ENCODE measurements at regions not wholly inside any gene's neighbourhood (a gene's known extent, or its start where the extent isn't known, plus 50 kb on each side); places are given as distances from the start of the nearest gene placed in this dataset.
A peak's percentile ranks its signal among the peaks of the same experiment; 100 is the strongest.

- no peak overlapping the region for H3K4me3 ChIP-seq (ENCODE audit: low read length)
- TF ChIP-seq CTCF (conservative IDR thresholded peaks at IDR 0.05; ENCODE audit: low read depth, low read length), result no peak
- DNase-seq (ENCODE audit: low read depth), result no peak
These were observed 286.8 kb upstream of the KLF14 start for GRCh38 chr7:131020759-131021261.

DNA sequence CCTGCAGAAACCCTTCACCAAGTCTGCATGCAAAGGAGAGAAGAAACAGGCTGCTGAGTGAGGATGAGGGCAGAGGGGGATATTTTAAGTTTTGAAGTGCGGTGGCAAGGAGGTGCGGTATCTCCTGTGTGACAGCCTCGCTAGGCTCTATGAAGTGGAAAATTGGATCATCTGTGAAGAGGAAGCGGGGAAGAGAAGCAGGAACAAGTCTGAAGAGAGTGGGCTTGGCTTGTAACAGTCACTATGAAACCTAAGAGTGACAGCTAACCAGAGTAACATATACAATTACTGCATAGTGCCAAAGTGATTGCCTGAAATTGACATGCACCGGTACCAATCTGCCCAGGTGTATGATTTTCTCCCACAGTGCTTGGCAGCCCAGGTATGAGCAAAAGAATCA, 287.5 kb upstream of the KLF14 start:
- H3K4me3 ChIP-seq (ENCODE audit: low read length), result no peak overlapping the region
- no peak for TF ChIP-seq CTCF (conservative IDR thresholded peaks at IDR 0.05; ENCODE audit: low read depth, low read length)
- no peak for DNase-seq (ENCODE audit: low read depth)

DNA sequence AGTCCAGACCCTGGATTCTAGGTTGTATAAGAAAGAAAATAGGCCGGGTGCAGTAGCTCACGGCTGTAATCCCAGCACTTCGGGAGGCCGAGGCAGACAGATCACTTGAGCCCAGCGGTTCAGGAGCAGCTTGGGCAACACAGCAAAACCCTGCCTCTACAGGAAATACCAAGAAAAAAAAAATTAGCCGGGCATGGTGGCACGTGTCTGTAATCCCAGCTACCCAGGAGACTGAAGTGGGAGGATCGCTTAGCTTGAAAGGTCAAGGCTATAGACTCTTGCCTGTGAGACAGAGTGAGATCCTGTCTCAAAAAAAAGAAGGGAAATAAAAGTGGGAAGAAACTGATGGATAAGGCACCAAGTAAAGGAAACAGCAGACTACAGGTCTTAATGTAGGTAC, 287.9 kb upstream of the KLF14 start:
- no peak overlapping the region for H3K4me3 ChIP-seq (ENCODE audit: low read length)
- DNase-seq (ENCODE audit: low read depth), result no peak
- TF ChIP-seq CTCF (conservative IDR thresholded peaks at IDR 0.05; ENCODE audit: low read depth, low read length), result no peak

- no peak overlapping the region for H3K4me3 ChIP-seq (ENCODE audit: low read length)
- no peak for TF ChIP-seq CTCF (conservative IDR thresholded peaks at IDR 0.05; ENCODE audit: low read depth, low read length)
- DNase-seq (ENCODE audit: low read depth), result peak; percentile 79
These were observed 292.4 kb upstream of the KLF14 start for GRCh38 chr7:131026297-131027000.

- no peak for TF ChIP-seq CTCF (conservative IDR thresholded peaks at IDR 0.05; ENCODE audit: low read depth, low read length)
- H3K4me3 ChIP-seq (ENCODE audit: low read length), result no peak overlapping the region
- DNase-seq (ENCODE audit: low read depth), result no peak
These were observed 293.3 kb upstream of the KLF14 start for GRCh38 chr7:131027287-131027773.

DNA sequence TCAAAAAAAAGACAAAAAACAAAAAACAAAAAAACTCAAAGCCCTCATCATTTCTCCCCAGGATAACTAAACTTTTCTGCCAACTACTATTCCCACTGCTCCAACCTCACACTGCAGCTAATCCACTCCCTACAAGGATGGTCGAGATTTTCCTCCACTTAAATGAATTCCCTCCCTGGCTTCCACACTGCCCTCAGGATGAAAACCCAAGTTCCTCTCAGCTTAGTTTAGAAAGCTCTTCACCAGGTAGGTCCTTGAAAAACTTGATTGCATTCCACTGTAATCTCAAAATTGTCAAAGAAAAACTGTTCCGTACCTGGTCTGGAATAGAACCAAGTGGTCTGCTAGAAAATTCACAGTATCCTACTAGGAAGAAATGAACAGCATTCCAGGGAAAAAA, 294.3 kb upstream of the KLF14 start:
- no peak for TF ChIP-seq CTCF (conservative IDR thresholded peaks at IDR 0.05; ENCODE audit: low read depth, low read length)
- DNase-seq (ENCODE audit: low read depth), result no peak
- no peak overlapping the region for H3K4me3 ChIP-seq (ENCODE audit: low read length)

GRCh38 chr7:131029002-131029401, 295.0 kb upstream of the KLF14 start:
- no peak for DNase-seq (ENCODE audit: low read depth)
- TF ChIP-seq CTCF (conservative IDR thresholded peaks at IDR 0.05; ENCODE audit: low read depth, low read length), result no peak
- H3K4me3 ChIP-seq (ENCODE audit: low read length), result no peak overlapping the region
